ENCODE measurements at regions not wholly inside any gene's neighbourhood (a gene's known extent, or its start where the extent isn't known, plus 50 kb on each side); places are given as distances from the start of the nearest gene placed in this dataset.
"Not testable (repeated sequence)": the region's sequence is repeated elsewhere in the genome, so short reads cannot be mapped to it uniquely, and the experiment has no call there.

- DNase-seq (ENCODE audit: low read depth) = no peak
- H3K4me3 ChIP-seq (ENCODE audit: control insufficient read depth, low read depth, low read length) = no peak overlapping the region
- TF ChIP-seq CTCF (IDR thresholded peaks at IDR 0.05; ENCODE audit: control insufficient read depth, insufficient read depth, low read depth, low read length, missing control alignments) = no peak
Measured at GRCh38 chr5:174798551-174798951, 74.2 kb downstream of the MSX2 start.

- no peak overlapping the region for H3K4me3 ChIP-seq (ENCODE audit: control insufficient read depth, low read depth, low read length)
- no peak for TF ChIP-seq CTCF (IDR thresholded peaks at IDR 0.05; ENCODE audit: control insufficient read depth, insufficient read depth, low read depth, low read length, missing control alignments)
- no peak for DNase-seq (ENCODE audit: low read depth)
Measured at GRCh38 chr5:174796711-174797192, 72.4 kb downstream of the MSX2 start.

DNA sequence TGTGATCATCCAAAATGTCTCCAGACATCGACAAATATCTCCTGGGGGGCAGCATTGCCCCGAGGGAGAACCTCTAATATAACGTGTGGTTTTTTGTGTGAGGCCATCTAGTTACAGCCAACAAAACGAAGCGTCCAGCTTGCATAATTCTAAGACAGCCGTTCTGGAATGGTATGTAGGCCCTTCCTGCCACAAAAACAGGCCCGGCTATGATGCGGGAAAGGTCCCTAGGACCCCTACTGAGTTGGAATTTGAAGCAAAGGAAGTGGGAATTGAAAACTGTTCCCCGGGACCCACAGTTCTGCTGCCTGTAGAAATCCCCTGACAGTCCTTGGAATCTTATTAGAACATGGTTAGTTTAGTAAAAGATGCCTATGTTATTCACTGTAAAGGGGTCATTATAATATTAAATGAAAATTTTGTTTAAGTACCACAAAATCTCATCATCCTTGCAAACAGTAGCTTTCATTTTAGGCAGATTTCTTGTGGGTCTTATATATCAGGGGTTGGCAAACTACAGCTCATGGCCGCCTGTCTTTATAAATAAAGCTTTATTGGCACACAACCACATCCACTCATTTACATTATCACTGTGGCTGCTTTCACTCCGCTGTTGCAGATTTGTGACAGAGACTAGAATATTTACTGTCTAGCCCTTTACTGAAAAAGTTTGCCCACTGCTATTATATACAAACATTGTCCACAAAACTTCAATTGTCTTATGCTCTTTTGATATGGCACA is 70.7 kb downstream of the MSX2 start:
- DNase-seq (ENCODE audit: low read depth) = peak; percentile 24
- H3K4me3 ChIP-seq (ENCODE audit: control insufficient read depth, low read depth, low read length) = no peak overlapping the region
- TF ChIP-seq CTCF (IDR thresholded peaks at IDR 0.05; ENCODE audit: control insufficient read depth, insufficient read depth, low read depth, low read length, missing control alignments) = no peak

DNA sequence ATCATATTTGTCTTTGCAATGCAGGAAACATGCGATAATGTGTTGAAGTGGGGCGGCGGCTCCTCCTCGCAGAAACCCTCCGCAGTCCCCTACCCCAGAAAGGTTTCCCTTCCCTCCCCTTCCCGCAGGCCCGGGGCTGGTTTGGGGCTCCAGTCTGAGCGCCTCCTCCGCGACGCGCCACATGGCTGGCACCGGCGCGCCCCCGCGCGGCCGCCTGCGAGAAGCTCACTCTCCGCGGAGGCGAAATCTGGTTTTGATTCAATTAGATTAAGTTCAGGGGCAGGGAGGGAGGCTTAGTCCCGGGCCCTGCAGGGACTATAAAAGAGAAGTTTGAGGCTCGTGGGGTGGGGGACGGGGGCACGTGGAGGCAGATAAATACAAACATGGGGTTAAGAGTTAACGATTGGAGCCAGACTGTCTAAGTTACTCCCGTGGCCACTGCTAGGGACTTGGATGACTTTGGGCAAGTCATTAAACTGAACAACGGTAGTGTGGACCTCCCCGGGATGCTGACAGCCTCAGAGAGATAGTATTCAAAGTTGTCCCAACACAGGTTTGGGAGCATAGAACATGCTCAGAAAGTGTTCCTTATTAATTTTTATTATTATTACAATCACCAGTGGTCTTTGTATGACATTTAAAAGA is 69.4 kb downstream of the MSX2 start:
- TF ChIP-seq CTCF (IDR thresholded peaks at IDR 0.05; ENCODE audit: control insufficient read depth, insufficient read depth, low read depth, low read length, missing control alignments) = peak; percentile 78
- DNase-seq (ENCODE audit: low read depth) = no peak
- no peak overlapping the region for H3K4me3 ChIP-seq (ENCODE audit: control insufficient read depth, low read depth, low read length)

DNA sequence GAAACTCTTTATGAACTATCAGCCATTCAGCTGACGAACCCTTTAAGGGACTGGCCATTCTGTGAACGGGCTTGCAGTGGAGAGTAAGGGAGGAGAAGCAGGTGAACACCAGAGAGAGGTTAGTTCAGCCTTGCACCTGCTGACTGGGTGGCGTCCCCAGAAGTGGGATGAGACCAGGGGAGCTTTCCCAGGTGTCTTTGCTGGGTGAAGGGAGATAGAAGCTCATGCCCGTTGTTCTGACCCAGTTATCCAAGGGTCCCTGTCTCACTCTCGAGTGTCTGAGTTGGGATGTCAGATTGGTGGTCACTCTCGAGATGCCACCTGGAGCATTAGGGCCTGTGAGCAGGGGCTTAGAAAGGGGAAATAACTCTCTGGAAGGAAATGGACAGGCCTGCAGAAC is 68.7 kb downstream of the MSX2 start:
- no peak overlapping the region for H3K4me3 ChIP-seq (ENCODE audit: control insufficient read depth, low read depth, low read length)
- no peak for TF ChIP-seq CTCF (IDR thresholded peaks at IDR 0.05; ENCODE audit: control insufficient read depth, insufficient read depth, low read depth, low read length, missing control alignments)
- DNase-seq (ENCODE audit: low read depth) = no peak

GRCh38 chr5:174792265-174792664 is 67.9 kb downstream of the MSX2 start:
- not testable (repeated sequence) for DNase-seq (ENCODE audit: low read depth); H3K4me3 ChIP-seq (ENCODE audit: control insufficient read depth, low read depth, low read length)

GRCh38 chr5:174790906-174791305 is 66.5 kb downstream of the MSX2 start:
- H3K4me3 ChIP-seq (ENCODE audit: control insufficient read depth, low read depth, low read length) = no peak overlapping the region
- DNase-seq (ENCODE audit: low read depth) = no peak
- no peak for TF ChIP-seq CTCF (IDR thresholded peaks at IDR 0.05; ENCODE audit: control insufficient read depth, insufficient read depth, low read depth, low read length, missing control alignments)

Measured in AG09309 (cell line).